A549 (cell line): ENCODE measurements at regions not wholly inside any gene's neighbourhood (a gene's known extent, or its start where the extent isn't known, plus 50 kb on each side); places are given as distances from the start of the nearest gene placed in this dataset.

Source experiments
- ATAC-seq, 2 experiments: fragments of 200-7000 bp in 1 of 2; fragments of >200 bp in 1 of 2; cut with Nextera tagmentation in 1 of 2; cut with Tn5 transposase in 1 of 2; 3 replicates each; pipeline versions ENCODE4 v1.8.0 to v1.9.1; 2018 to 2020; ENCODE audit warnings: mild to moderate bottlenecking in 1 of 2, moderate library complexity in 1 of 2
- CTCF ChIA-PET: fragments of 300-600 bp; sonication (Branson Sonifier 250); formaldehyde crosslinking; extraction: SDS; loops from one replicate; lab custom pipeline; 2021; ENCODE audit warnings: antibody characterized with exemption, inconsistent platforms; lab: Yijun Ruan, JAX
- POLR2A ChIA-PET: fragments of 350-600 bp; formaldehyde crosslinking; extraction: SDS; loops from one replicate; lab custom pipeline; 2021; ENCODE audit warnings: antibody characterized with exemption, inconsistent platforms; lab: Yijun Ruan, JAX
- DNase-seq, 2 experiments: peaks; one replicate each; pipeline versions ENCODE4 v3.0.0 to v3.0.0-alpha.2; 2011 to 2016; ENCODE audit warnings: low read depth in 1 of 2, low spot score in 1 of 2
- FAIRE-seq: peaks from 2 replicates; lab custom pipeline; 2011; peaks lifted over from hg19 to GRCh38; lab: Jason Lieb, UNC
- H3K27ac ChIP-seq, 2 experiments: fragments of >200 bp; sonication (Bioruptor Twin); formaldehyde crosslinking; 3 replicates each; pipeline ENCODE4 v1.5.1; 2016 to 2017
- H3K4me1 ChIP-seq: fragments of >200 bp; sonication (Bioruptor Twin); formaldehyde crosslinking; 3 replicates; pipeline ENCODE4 v1.6.1; 2016
- H3K4me2 ChIP-seq: fragments of >200 bp; sonication (Bioruptor Twin); formaldehyde crosslinking; 3 replicates; pipeline ENCODE4 v1.6.1; 2016
- H3K4me3 ChIP-seq: fragments of >200 bp; sonication (Bioruptor Twin); formaldehyde crosslinking; 3 replicates; pipeline ENCODE4 v1.5.1; 2016
- H3K9me3 ChIP-seq: fragments of >200 bp; sonication (Bioruptor Twin); formaldehyde crosslinking; 3 replicates; pipeline ENCODE4 v1.6.1; 2016
- BHLHE40 ChIP-seq: IDR thresholded peaks from 2 replicates; pipeline ENCODE4 v1.6.1; 2012; ENCODE audit warnings: low read depth, low read length, inconsistent platforms
- CHD4 ChIP-seq: fragments of 200-600 bp; sonication (generic); IDR thresholded peaks from 2 replicates; pipeline ENCODE4 v1.6.1; 2016; ENCODE audit warnings: antibody characterized with exemption, mild to moderate bottlenecking, borderline replicate concordance
- EHF ChIP-seq: fragments of 250-450 bp; sonication (Bioruptor Pico); IDR thresholded peaks from 2 replicates; pipeline ENCODE4 v1.5.0; 2020; ENCODE audit warnings: mild to moderate bottlenecking
- EP300 ChIP-seq, 2 experiments: fragments of >200 bp; sonication (Bioruptor Twin); formaldehyde crosslinking; IDR thresholded peaks; 2 replicates in 1 of 2; 3 replicates in 1 of 2; pipeline ENCODE4 v1.6.1; 2016 to 2017
- FOSL2 ChIP-seq, 2 experiments: fragments of 450-650 bp in 1 of 2; fragments of >200 bp in 1 of 2; sonication (Bioruptor Twin) in 1 of 2; formaldehyde crosslinking; IDR thresholded peaks; 2 replicates each; pipeline versions ENCODE4 v1.5.0 to v1.6.1; 2016 to 2020; ENCODE audit warnings: mild to moderate bottlenecking in 1 of 2, moderate library complexity in 1 of 2
- FOXS1 ChIP-seq: fragments of 250-450 bp; sonication (Bioruptor Pico); IDR thresholded peaks from 2 replicates; pipeline ENCODE4 v1.5.0; 2020; ENCODE audit warnings: mild to moderate bottlenecking, moderate library complexity
- HOXB13 ChIP-seq: fragments of 250-450 bp; sonication (Bioruptor Pico); IDR thresholded peaks from 2 replicates; pipeline ENCODE4 v1.5.0; 2020; ENCODE audit warnings: low read depth, mild to moderate bottlenecking, moderate library complexity
- JUN ChIP-seq, 2 experiments: fragments of >200 bp; sonication (Bioruptor Twin); formaldehyde crosslinking; IDR thresholded peaks; 2 replicates in 1 of 2; 3 replicates in 1 of 2; pipeline ENCODE4 v1.6.1; 2016 to 2017
- JUNB ChIP-seq: fragments of >200 bp; sonication (Bioruptor Twin); formaldehyde crosslinking; IDR thresholded peaks from 2 replicates; pipeline ENCODE4 v1.6.1; 2016
- MAZ ChIP-seq: fragments of 150-350 bp; IDR thresholded peaks from 2 replicates; pipeline ENCODE4 v1.6.1; 2014; ENCODE audit warnings: antibody characterized with exemption, low read depth, low read length, borderline replicate concordance
- MYC ChIP-seq: IDR thresholded peaks from 2 replicates; pipeline ENCODE4 v1.6.1; 2012; ENCODE audit warnings: mild to moderate bottlenecking, inconsistent platforms, low read length, improper control_type of control experiment, borderline replicate concordance
- NFE2L2 ChIP-seq: fragments of 150-350 bp; conservative IDR thresholded peaks from 2 replicates; pipeline ENCODE4 v1.6.1; 2014; ENCODE audit warnings: low read length
- NR3C1 ChIP-seq: fragments of >200 bp; sonication (Bioruptor Twin); formaldehyde crosslinking; IDR thresholded peaks from 3 replicates; pipeline ENCODE4 v1.6.1; 2017
- POLR2AphosphoS2 ChIP-seq: conservative IDR thresholded peaks from 2 replicates; pipeline ENCODE4 v1.6.1; 2012; ENCODE audit warnings: low read length, improper control_type of control experiment, inconsistent platforms
- RAD21 ChIP-seq, 2 experiments: fragments of >200 bp in 1 of 2; sonication (Bioruptor Twin) in 1 of 2; formaldehyde crosslinking in 1 of 2; IDR thresholded peaks in 1 of 2; conservative IDR thresholded peaks in 1 of 2; 2 replicates in 1 of 2; 3 replicates in 1 of 2; pipeline ENCODE4 v1.6.1; 2012 to 2018; ENCODE audit warnings: inconsistent platforms in 1 of 2
- RNF2 ChIP-seq: fragments of 200-600 bp; sonication (generic); IDR thresholded peaks from 2 replicates; pipeline ENCODE4 v1.6.1; 2016; ENCODE audit warnings: low read depth, mild to moderate bottlenecking, antibody characterized with exemption, moderate library complexity, borderline replicate concordance
- TFCP2L1 ChIP-seq: fragments of 250-450 bp; sonication (Bioruptor Pico); IDR thresholded peaks from 2 replicates; pipeline ENCODE4 v1.5.0; 2021; ENCODE audit warnings: mild to moderate bottlenecking
- ZSCAN20 ChIP-seq: fragments of 250-450 bp; sonication (Bioruptor Pico); IDR thresholded peaks from 2 replicates; pipeline ENCODE4 v1.8.0; 2022; ENCODE audit warnings: mild to moderate bottlenecking, moderate library complexity
- WGBS: methylation state at CpG from one replicate; pipeline ENCODE4 v1.1.6; 2017; ENCODE audit errors: missing lambda C conversion rate; 5-methylcytosine and 5-hydroxymethylcytosine counted together
- TF ChIP-seq, protein P1 (sequence below): fragments of 250-450 bp; sonication (Bioruptor Pico); IDR thresholded peaks from 2 replicates; pipeline ENCODE4 v1.5.0; 2021; ENCODE audit warnings: mild to moderate bottlenecking, moderate library complexity, borderline replicate concordance
- TF ChIP-seq, protein P2 (sequence below): fragments of >200 bp; sonication (Bioruptor Twin); formaldehyde crosslinking; IDR thresholded peaks from 3 replicates; pipeline ENCODE4 v1.6.1; 2016
- TF ChIP-seq, protein P3 (sequence below): fragments of 450-650 bp; IDR thresholded peaks from 2 replicates; pipeline ENCODE4 v1.6.1; 2014; ENCODE audit warnings: antibody characterized with exemption
- TF ChIP-seq, protein P4 (sequence below): IDR thresholded peaks from 2 replicates; pipeline ENCODE4 v1.6.1; 2012
- TF ChIP-seq, protein P5 (sequence below): IDR thresholded peaks from 2 replicates; pipeline ENCODE4 v1.6.1; 2012
- TF ChIP-seq, protein P6 (sequence below): fragments of >200 bp; sonication (Bioruptor Twin); formaldehyde crosslinking; IDR thresholded peaks from 3 replicates; pipeline ENCODE4 v1.5.1; 2016
- TF ChIP-seq, protein P7 (sequence below): fragments of 250-450 bp; sonication (Bioruptor Pico); IDR thresholded peaks from 2 replicates; pipeline ENCODE4 v1.5.0; 2020; ENCODE audit warnings: low read depth, mild to moderate bottlenecking, moderate library complexity

DNA sequence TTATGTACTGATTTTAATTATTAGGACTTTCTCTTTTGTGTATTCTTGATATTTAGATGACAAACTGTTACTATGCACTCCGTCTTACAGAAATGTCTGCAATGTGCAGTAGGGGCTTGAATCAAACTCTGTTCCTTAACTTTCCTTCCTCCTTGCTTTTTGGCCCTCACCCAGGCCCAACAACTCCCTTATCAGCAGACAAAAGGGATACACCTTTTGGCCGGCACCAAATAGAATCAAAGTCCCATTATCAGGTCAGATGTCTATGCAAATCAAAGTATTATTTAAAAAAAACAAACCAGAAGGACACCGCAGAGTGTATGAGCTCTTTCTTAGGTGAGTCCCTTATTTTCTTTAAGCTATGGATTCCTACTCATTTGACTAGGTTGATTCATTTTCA, 116.3 kb upstream of the SERPINE2 start (continued):
- TF ChIP-seq, protein P1, sequence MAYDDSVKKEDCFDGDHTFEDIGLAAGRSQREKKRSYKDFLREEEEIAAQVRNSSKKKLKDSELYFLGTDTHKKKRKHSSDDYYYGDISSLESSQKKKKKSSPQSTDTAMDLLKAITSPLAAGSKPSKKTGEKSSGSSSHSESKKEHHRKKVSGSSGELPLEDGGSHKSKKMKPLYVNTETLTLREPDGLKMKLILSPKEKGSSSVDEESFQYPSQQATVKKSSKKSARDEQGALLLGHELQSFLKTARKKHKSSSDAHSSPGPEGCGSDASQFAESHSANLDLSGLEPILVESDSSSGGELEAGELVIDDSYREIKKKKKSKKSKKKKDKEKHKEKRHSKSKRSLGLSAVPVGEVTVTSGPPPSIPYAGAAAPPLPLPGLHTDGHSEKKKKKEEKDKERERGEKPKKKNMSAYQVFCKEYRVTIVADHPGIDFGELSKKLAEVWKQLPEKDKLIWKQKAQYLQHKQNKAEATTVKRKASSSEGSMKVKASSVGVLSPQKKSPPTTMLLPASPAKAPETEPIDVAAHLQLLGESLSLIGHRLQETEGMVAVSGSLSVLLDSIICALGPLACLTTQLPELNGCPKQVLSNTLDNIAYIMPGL (CRISPR knock-in tag): no peak
- TF ChIP-seq, protein P2, sequence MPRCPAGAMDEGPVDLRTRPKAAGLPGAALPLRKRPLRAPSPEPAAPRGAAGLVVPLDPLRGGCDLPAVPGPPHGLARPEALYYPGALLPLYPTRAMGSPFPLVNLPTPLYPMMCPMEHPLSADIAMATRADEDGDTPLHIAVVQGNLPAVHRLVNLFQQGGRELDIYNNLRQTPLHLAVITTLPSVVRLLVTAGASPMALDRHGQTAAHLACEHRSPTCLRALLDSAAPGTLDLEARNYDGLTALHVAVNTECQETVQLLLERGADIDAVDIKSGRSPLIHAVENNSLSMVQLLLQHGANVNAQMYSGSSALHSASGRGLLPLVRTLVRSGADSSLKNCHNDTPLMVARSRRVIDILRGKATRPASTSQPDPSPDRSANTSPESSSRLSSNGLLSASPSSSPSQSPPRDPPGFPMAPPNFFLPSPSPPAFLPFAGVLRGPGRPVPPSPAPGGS: no peak
- TF ChIP-seq FOSL2 (IDR thresholded peaks at IDR 0.05): no peak
- TF ChIP-seq FOSL2 (CRISPR knock-in tag; IDR thresholded peaks at IDR 0.05): no peak
- TF ChIP-seq CHD4: no peak
- no peak for TF ChIP-seq JUNB
- no peak for TF ChIP-seq NFE2L2

DNA sequence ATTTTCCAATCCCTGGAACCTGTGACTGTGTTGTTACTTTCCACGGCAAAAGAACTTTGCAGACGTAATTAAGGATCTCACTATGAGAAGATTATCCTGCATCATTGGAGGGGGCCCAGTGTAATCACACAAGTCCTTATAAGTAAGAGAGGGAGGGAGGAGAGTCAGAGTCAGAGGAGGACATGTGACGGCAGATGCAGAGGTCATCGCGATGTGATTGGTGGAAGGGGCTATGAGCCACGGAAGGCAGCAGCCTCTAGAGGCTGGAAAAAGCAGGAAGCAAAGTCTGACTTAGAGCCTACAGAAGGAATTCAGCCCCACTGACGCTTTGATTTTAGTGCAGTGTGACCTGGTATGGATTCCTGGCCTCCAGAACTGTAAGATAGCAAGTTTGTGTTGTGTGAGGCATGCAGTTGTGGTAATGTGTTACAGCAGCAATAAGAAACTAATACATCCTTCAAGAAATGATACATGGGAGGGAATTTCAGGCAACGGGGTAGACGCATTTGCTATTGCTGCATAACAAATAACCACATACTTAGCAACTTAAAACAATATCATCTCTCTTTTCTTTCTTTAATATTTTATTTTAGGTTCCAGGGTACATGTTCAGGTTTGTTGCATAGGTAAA, 112.7 kb upstream of the SERPINE2 start:
- FAIRE-seq (no peak), DNase-seq (peak in 1 of 2 experiments; percentile 60), ATAC-seq (peak; percentile 62 to 72)
- no peak for TF ChIP-seq RNF2
- TF ChIP-seq, protein P3, sequence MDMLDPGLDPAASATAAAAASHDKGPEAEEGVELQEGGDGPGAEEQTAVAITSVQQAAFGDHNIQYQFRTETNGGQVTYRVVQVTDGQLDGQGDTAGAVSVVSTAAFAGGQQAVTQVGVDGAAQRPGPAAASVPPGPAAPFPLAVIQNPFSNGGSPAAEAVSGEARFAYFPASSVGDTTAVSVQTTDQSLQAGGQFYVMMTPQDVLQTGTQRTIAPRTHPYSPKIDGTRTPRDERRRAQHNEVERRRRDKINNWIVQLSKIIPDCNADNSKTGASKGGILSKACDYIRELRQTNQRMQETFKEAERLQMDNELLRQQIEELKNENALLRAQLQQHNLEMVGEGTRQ: peak; percentile 56; the same call in 1 of the 2 replicates
- TF ChIP-seq NR3C1: no peak
- no peak for TF ChIP-seq EHF (CRISPR knock-in tag)
- no peak for TF ChIP-seq POLR2AphosphoS2
- no peak overlapping the region for H3K4me3 ChIP-seq
- 81% methylated on average over 9 of the region's 9 CpGs for WGBS
- CTCF ChIA-PET: no interaction called here
- peak overlapping the region; percentile 52 to 78 for H3K27ac ChIP-seq
- H3K4me1 ChIP-seq: peaks cover 30% of the 10 kb centered on the region
- peak overlapping the region; percentile 45 for H3K4me2 ChIP-seq
- POLR2A ChIA-PET: no interaction called here
- no peaks in the 10 kb centered on the region for H3K9me3 ChIP-seq

DNA sequence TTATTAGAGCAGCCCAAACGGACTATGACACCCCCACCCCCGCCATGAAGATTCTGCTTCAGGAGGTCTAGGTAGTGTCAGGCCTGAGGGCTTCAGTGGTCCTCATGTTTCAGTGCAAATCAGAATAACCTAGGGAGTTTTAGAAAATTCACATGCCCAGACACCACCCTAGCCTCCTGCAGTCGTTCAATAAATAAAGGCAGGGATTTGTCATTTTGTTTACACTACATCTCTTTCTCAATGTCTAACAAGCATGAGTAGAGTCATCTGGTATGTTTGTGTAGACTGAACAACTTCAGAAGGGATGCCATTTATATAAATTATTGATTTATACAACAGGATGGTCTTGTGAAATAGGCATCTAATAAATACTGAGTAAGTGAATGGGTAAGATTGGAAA, 112.1 kb upstream of the SERPINE2 start:
- DNase-seq (peak in 1 of 2 experiments; percentile 63), FAIRE-seq (no peak), ATAC-seq (peak; percentile 55 to 72; a peak in 3 of 6 replicates)
- H3K4me1 ChIP-seq: peaks cover 37% of the 10 kb centered on the region
- no peaks in the 10 kb centered on the region for H3K9me3 ChIP-seq
- no peak overlapping the region for H3K4me3 ChIP-seq
- H3K4me2 ChIP-seq: peak overlapping the region; percentile 45
- WGBS: 12% methylated on average over 3 of the region's 3 CpGs
- ChIA-PET POLR2A (no interaction called here), CTCF (no interaction called here)
- peak overlapping the region; percentile 65 to 80 for H3K27ac ChIP-seq
- TF ChIP-seq, protein P3: no peak
- TF ChIP-seq, protein P4, sequence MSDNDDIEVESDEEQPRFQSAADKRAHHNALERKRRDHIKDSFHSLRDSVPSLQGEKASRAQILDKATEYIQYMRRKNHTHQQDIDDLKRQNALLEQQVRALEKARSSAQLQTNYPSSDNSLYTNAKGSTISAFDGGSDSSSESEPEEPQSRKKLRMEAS: 0 out of 2 replicates have a peak, but pooled peaks have one; percentile 44
- no peak for TF ChIP-seq MAZ
- peak; percentile 44 to 86; a peak in 1 of 5 replicates for TF ChIP-seq JUN (IDR thresholded peaks at IDR 0.05)
- no peak for TF ChIP-seq HOXB13 (CRISPR knock-in tag)
- 0 out of 2 replicates have a peak, but pooled peaks have one; percentile 68 for TF ChIP-seq CHD4
- no peak for TF ChIP-seq MYC
- TF ChIP-seq, protein P5, sequence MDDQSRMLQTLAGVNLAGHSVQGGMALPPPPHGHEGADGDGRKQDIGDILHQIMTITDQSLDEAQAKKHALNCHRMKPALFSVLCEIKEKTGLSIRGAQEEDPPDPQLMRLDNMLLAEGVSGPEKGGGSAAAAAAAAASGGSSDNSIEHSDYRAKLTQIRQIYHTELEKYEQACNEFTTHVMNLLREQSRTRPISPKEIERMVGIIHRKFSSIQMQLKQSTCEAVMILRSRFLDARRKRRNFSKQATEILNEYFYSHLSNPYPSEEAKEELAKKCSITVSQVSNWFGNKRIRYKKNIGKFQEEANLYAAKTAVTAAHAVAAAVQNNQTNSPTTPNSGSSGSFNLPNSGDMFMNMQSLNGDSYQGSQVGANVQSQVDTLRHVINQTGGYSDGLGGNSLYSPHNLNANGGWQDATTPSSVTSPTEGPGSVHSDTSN: no peak
- TF ChIP-seq TFCP2L1: no peak
- no peak for TF ChIP-seq FOXS1 (CRISPR knock-in tag)
- TF ChIP-seq BHLHE40: no peak
- TF ChIP-seq, protein P6, sequence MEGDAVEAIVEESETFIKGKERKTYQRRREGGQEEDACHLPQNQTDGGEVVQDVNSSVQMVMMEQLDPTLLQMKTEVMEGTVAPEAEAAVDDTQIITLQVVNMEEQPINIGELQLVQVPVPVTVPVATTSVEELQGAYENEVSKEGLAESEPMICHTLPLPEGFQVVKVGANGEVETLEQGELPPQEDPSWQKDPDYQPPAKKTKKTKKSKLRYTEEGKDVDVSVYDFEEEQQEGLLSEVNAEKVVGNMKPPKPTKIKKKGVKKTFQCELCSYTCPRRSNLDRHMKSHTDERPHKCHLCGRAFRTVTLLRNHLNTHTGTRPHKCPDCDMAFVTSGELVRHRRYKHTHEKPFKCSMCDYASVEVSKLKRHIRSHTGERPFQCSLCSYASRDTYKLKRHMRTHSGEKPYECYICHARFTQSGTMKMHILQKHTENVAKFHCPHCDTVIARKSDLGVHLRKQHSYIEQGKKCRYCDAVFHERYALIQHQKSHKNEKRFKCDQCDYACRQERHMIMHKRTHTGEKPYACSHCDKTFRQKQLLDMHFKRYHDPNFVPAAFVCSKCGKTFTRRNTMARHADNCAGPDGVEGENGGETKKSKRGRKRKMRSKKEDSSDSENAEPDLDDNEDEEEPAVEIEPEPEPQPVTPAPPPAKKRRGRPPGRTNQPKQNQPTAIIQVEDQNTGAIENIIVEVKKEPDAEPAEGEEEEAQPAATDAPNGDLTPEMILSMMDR: no peak
- peak; percentile 69 for TF ChIP-seq FOSL2 (IDR thresholded peaks at IDR 0.05)
- TF ChIP-seq FOSL2 (CRISPR knock-in tag; IDR thresholded peaks at IDR 0.05): peak; percentile 60
- TF ChIP-seq, protein P7, sequence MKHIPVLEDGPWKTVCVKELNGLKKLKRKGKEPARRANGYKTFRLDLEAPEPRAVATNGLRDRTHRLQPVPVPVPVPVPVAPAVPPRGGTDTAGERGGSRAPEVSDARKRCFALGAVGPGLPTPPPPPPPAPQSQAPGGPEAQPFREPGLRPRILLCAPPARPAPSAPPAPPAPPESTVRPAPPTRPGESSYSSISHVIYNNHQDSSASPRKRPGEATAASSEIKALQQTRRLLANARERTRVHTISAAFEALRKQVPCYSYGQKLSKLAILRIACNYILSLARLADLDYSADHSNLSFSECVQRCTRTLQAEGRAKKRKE (CRISPR knock-in tag): no peak
- TF ChIP-seq ZSCAN20 (CRISPR knock-in tag): no peak
- no peak; a peak in 1 of 5 replicates for TF ChIP-seq RAD21 (conservative IDR thresholded peaks at IDR 0.05 in 1 of 2, IDR thresholded peaks at IDR 0.05 in 1 of 2)
- TF ChIP-seq EP300 (IDR thresholded peaks at IDR 0.05): peak; percentile 47 to 71; a peak in 2 of 5 replicates
